ENCODE measurements at regions not wholly inside any gene's neighbourhood (a gene's known extent, or its start where the extent isn't known, plus 50 kb on each side); places are given as distances from the start of the nearest gene placed in this dataset.

DNA sequence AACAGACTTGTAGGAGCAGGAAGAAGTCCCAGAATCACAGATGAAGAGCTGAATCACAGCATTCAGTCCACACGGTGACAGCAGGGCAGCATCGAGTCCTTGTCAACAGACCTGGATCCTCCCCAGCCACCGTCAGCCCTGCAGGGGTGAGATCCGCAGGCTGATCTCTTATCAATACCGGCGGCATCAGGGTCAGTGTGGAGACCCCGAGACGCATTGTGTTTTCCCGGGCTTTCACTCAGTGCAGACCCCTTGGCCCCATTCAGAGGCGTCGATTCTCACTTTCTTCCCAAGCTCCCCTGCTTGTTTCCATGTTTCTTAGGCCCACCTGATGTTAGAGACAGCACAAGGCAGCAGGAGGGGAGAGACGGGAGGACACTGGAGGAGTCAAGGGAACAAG lies 609.6 kb downstream of the PTPRU start:
- TF ChIP-seq POLR2AphosphoS5 (IDR thresholded peaks at IDR 0.05) (no peak), POLR2A (IDR thresholded peaks at IDR 0.05) (no peak)

All from spleen (tissue), 3 donors.